NCI-H2196 (cell line): ENCODE measurements at regions not wholly inside any gene's neighbourhood (a gene's known extent, or its start where the extent isn't known, plus 50 kb on each side); places are given as distances from the start of the nearest gene placed in this dataset.
A peak's percentile ranks its signal among the peaks of the same experiment; 100 is the strongest.
"Not testable (repeated sequence)": the region's sequence is repeated elsewhere in the genome, so short reads cannot be mapped to it uniquely, and the experiment has no call there.

Experiments
- DNase-seq: peaks from one replicate; lab custom pipeline; 2025; ENCODE audit not compliant: unreplicated experiment; lab: John Stamatoyannopoulos, UW

- DNase-seq, result no peak
Observed at GRCh38 chr16:85449885-85450245, 163.3 kb upstream of the GSE1 start.

GRCh38 chr16:85451142-85451541 is 162.0 kb upstream of the GSE1 start:
- not testable (repeated sequence) for DNase-seq

- DNase-seq, result no peak
Observed at GRCh38 chr16:85451641-85452363, 161.3 kb upstream of the GSE1 start.

DNA sequence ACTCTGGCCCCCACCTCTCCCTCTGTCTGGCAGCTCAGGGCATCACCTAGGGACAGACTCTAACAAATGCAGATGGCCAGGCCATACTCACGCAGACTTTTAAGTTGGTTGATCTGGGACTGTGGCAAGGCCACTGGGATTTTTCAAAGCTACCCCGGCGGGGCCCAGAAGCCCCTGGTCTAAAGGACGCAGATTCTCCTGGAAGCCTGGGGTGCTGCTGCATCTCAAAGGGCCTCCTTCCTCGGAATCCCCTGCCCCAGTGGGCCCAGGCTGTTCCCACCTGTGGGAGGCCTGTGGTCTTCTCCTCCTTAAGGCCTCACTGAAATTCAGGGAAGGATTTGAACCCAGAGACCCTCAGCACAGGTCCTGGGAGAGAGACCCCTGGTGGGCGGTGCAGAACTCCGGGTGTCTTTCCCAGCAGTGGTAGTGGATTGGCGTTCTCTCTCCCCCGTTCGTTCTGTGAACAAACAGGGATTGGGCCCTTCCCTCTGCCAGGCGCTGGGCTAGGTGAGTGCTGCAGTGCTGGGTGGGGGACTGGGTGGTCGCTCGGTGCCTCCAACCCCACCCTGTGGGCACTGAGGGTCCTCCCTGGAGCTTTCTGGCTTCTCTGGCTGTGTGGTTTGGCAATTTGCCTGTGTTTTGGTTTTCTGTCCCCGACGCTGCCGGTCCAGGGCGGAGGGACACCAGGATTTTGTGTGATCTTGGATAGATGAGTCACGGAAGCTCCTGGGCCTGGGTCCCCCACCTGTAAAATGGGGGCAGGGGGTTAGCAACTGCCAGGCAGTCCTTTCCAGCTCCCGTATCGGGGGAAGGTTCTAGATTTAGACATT is 160.5 kb upstream of the GSE1 start:
- no peak for DNase-seq

DNA sequence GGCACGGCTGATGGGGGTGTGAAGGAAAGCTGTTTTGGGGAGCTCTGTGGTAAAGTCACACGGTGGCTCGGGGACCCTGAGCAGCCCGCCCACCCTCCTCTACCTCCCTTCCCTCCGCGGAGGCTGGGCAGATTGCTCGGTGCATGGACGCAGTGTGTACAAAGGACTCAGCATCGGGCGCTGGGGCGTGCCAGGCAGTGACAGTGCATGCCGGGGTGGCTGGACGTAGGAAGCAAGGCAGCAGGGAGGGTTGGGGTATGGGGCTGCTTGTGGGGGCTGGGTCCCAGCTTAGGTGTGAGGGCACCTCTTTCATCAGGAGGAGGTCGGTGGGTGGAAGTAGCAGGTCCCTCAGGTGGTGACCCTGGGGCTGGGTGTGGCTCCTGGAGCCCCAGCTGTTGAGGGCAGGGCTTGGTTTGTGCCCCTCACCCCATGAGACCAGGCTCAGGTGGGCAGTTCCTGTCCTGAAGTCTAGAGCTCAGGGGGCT is 159.9 kb upstream of the GSE1 start:
- no peak for DNase-seq

DNA sequence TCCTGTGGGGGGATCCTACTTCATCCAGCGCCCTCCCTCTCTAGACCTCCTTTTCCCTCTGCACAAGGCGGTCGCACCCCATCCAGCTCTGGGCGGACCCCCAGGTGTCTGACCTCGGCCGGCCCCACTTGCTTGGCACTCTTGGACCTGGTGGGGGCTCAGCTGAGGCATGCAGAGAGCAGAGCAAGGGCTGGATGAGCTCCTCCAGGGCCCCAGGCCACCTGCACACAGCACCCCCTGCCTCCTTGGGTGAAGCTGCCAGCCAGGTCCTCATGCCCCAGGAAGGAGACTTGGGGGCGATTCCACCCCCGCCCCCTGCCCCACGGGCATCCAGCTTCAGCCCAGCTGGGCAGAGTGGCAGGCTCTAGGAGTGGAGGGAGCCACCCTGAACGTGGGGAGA is 159.4 kb upstream of the GSE1 start:
- no peak for DNase-seq

DNA sequence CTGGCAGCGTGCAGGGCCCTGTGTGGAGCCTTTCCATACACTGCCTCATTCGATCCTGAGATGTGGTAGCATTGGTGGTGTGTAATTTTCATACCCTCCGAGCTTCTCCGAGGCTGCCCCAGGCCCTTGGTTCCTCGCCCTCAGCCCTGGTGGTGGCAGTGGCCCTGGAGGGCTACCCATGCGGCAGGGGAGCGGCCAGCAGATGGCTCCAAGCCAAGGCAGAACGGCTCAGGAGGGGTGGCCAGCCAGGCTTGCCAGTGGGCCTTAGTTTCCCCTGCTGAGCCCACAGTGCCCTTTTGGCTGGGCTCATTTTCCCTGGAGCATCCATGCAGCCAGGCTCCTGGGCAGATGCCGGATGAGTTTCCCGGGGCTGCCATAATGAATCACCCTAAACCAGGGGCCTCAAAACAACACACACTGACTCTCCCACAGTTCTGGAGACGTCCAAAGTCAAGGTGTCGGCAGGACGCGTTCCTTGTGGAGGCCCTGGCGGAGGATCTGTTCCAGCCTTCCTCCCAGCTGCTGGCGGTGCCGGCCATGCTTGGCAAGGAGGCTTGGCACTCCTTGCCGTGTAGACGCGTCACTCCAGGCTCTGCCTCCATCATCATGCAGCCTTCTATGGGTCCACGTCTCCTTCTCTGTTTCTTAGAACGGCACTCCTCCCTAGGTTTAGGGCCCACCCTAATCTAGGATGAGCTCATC is 158.8 kb upstream of the GSE1 start:
- no peak for DNase-seq

DNA sequence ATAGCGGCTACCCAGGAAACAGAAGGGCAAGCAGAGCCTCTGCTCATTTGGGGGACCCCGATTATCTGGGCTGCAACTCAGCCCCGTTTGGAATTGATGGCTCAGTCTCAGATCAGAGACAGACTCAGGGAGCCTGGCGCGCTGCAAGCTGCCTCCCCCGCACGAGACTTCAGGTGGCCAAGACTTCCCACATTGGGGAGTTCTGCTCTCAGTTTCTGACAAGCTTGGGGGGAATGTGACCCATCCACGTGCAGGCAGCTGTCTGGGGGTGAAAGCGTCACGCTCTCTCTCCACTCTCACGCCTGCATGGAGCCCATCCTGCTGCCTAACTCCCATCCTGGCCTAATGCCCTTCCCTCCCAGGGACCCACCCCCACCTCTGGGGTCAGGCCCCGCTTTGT is 157.6 kb upstream of the GSE1 start:
- no peak for DNase-seq

- no peak for DNase-seq
Observed at GRCh38 chr16:85457366-85457765, 155.8 kb upstream of the GSE1 start.

DNA sequence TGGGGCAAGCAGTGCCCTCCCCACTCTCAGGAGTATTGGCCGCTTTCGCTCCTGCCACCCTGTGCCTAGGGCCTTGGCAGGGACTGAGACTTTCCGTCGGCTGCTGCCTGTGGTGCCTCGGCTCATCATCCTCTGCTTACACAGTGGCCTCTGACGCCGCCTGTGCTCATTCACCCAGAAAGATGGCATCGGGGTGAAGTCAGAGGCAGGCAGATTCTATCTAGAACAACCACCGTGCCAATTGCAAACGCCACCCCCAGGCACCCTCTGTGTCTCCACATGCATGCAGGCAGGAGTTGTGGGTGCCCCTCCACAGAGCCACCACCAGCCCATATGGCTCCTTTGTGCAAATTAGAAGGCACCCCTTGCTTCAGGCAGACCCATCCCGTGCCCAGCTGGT is 154.2 kb upstream of the GSE1 start:
- DNase-seq, result peak; percentile 63

DNA sequence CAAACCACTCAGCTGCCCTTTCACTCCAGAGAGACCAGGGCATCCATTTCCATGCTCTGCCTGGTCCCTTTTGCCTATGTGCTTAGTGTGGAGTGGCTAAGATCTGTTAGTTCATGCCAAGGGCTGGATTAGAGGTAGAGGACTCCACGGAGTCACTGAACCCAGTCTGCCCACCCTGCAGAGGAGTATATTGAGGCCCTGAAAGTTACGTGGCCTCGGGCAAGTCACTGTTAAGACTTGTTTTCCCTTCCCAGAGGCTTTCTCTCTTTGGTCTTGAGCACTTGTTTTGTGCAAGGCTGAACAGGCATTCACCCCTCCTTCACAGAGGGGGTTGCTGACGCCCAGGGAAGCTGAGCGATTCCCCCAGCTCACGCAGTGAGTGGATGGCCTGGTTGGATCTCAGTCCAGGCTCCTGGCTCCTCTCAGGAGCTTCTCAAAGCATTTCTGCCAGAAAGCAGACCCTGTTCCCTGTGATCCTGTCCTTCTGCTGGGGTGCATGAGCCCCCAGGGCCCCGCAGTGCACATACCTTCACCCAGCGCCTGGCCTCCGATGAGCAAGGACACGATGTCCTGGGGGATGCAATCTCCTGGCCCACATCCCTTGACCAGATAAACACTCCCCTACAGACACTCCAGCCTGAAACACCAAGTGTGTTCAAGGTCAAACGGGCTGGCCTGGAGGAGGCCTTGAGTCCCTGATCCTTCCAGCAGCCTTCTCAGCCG is 153.4 kb upstream of the GSE1 start:
- no peak for DNase-seq

GRCh38 chr16:85460252-85461021 is 152.7 kb upstream of the GSE1 start:
- no peak for DNase-seq

DNA sequence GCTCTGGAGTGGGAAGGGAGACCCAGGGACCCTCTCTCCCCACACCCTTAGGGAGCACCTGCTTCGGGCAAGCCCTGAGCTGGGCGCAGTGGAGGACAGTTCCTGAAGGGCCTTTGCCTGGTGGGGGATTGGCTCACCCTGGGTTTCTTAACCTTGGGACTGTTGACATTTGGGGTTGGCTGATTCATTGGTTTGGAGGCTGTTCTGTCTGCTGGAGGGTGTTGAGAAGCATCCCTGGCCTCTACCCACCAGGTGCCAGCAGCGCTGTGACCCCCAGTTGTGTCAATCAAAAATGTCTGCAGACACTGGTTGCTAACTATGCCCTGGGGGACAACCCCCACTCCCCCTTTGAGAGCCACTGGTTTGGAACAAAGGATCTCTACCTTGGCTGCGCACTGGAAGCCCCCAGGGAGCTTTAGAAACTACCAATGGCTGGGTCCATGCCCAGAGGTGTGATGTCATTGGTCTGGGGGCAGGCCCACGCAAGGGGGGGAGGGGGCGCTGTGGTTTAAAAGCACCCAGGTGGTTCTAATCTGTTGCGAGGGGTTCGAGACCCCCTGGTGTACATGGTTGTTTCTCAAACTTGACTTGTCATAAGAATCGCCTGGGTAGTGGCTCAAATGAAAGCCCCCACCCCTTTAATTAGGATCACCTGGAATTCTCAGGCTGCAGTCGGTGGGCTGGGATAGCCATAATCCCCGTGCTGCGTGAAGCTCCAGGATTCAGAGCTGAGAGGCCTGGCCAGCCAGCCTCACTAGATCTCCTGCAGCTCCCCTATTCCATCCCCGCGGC is 151.9 kb upstream of the GSE1 start:
- no peak for DNase-seq

- DNase-seq, result peak; percentile 25
Observed at GRCh38 chr16:85461814-85462713, 151.1 kb upstream of the GSE1 start.

GRCh38 chr16:85462714-85463611 is 150.2 kb upstream of the GSE1 start:
- no peak for DNase-seq

DNA sequence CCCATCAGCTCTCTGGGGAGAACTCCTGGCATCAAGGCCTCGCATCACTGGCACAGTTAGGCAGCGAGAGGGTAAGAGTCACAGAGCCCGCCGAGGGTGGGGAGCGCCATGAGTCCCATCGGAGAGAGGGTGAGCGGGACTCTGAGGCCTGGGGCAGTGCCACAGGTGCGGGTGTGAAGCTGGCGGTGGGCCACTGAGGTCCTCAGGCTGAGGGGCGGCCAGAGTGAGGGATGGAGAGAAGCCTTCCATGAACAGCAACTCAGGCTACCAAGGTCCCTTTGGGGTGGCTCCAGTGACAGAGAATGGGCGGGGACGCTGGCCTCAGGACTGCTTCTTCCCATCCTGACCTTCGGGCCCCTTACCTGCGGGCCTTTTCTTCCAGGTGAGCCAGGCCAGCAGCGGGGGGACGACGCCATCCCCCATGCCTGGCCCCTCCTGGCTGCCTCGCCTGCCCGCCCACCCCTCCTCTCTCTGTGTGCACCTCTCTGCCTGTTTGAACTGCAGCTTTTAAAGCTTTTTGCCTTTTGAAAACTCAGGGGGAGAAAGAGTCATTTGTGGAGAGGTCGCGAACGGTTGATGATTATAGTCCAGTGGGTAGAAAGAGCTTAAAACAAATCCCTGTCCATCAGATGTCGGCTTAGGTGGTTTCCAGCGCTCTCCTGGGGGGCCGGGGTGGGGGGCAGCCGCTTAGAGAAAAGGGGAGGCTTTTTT is 149.3 kb upstream of the GSE1 start:
- DNase-seq, result no peak
